ENCODE measurements at regions not wholly inside any gene's neighbourhood (a gene's known extent, or its start where the extent isn't known, plus 50 kb on each side); places are given as distances from the start of the nearest gene placed in this dataset.
"Not testable (repeated sequence)": the region's sequence is repeated elsewhere in the genome, so short reads cannot be mapped to it uniquely, and the experiment has no call there.

- no peak overlapping the region for H3K4me3 ChIP-seq (ENCODE audit: low read length)
- TF ChIP-seq ZNF274 (IDR thresholded peaks at IDR 0.05; ENCODE audit: low read depth, low read length), result no peak
These were observed 268.6 kb downstream of the EIPR1 start for GRCh38 chr2:3108710-3109702.

GRCh38 chr2:3108105-3108504 is 269.5 kb downstream of the EIPR1 start:
- no peak for TF ChIP-seq ZNF274 (IDR thresholded peaks at IDR 0.05; ENCODE audit: low read depth, low read length)
- H3K4me3 ChIP-seq (ENCODE audit: low read length), result no peak overlapping the region

GRCh38 chr2:3107567-3107966 is 270.1 kb downstream of the EIPR1 start:
- no peak for TF ChIP-seq ZNF274 (IDR thresholded peaks at IDR 0.05; ENCODE audit: low read depth, low read length)
- H3K4me3 ChIP-seq (ENCODE audit: low read length), result no peak overlapping the region

- no peak overlapping the region for H3K4me3 ChIP-seq (ENCODE audit: low read length)
- no peak for TF ChIP-seq ZNF274 (IDR thresholded peaks at IDR 0.05; ENCODE audit: low read depth, low read length)
These were observed 271.6 kb downstream of the EIPR1 start for GRCh38 chr2:3105814-3106569.

GRCh38 chr2:3104958-3105813 is 272.4 kb downstream of the EIPR1 start:
- H3K4me3 ChIP-seq (ENCODE audit: low read length), result not testable (repeated sequence)

- no peak overlapping the region for H3K4me3 ChIP-seq (ENCODE audit: low read length)
- TF ChIP-seq ZNF274 (IDR thresholded peaks at IDR 0.05; ENCODE audit: low read depth, low read length), result no peak
These were observed 273.4 kb downstream of the EIPR1 start for GRCh38 chr2:3104261-3104660.

- no peak for TF ChIP-seq ZNF274 (IDR thresholded peaks at IDR 0.05; ENCODE audit: low read depth, low read length)
These were observed 274.6 kb downstream of the EIPR1 start for GRCh38 chr2:3102922-3103569.

GRCh38 chr2:3102081-3102921 is 275.3 kb downstream of the EIPR1 start:
- H3K4me3 ChIP-seq (ENCODE audit: low read length), result no peak overlapping the region
- no peak for TF ChIP-seq ZNF274 (IDR thresholded peaks at IDR 0.05; ENCODE audit: low read depth, low read length)

More at GRCh38 chr2:3102922-3103569, 274.6 kb downstream of the EIPR1 start:
- no peak overlapping the region for H3K4me3 ChIP-seq (ENCODE audit: low read length)

- no peak overlapping the region for H3K4me3 ChIP-seq (ENCODE audit: low read length)
- TF ChIP-seq ZNF274 (IDR thresholded peaks at IDR 0.05; ENCODE audit: low read depth, low read length), result no peak
These were observed 276.3 kb downstream of the EIPR1 start for GRCh38 chr2:3101016-3101942.

- no peak for TF ChIP-seq ZNF274 (IDR thresholded peaks at IDR 0.05; ENCODE audit: low read depth, low read length)
- H3K4me3 ChIP-seq (ENCODE audit: low read length), result no peak overlapping the region
These were observed 277.2 kb downstream of the EIPR1 start for GRCh38 chr2:3100386-3100785.

GRCh38 chr2:3099860-3100234 is 277.8 kb downstream of the EIPR1 start:
- no peak for TF ChIP-seq ZNF274 (IDR thresholded peaks at IDR 0.05; ENCODE audit: low read depth, low read length)
- H3K4me3 ChIP-seq (ENCODE audit: low read length), result no peak overlapping the region
